Activated CD8-positive, alpha-beta T cell treated with anti-CD3 and anti-CD28 coated beads for 36 hours (primary cell): ENCODE measurements at regions not wholly inside any gene's neighbourhood (a gene's known extent, or its start where the extent isn't known, plus 50 kb on each side); places are given as distances from the start of the nearest gene placed in this dataset.

Source experiments
- ATAC-seq: fragments of 200-7000 bp; cut with Tn5 transposase; one replicate; pipeline ENCODE4 v1.10.0; 2021; ENCODE audit warnings: mild to moderate bottlenecking, moderate library complexity
- CTCF ChIA-PET: fragments of 350-600 bp; sonication (Branson Sonifier 250); formaldehyde crosslinking; loops from one replicate; lab custom pipeline; 2021; ENCODE audit warnings: antibody characterized with exemption; lab: Charles Lee
- POLR2A ChIA-PET: fragments of 350-600 bp; sonication (Branson Sonifier 250); formaldehyde crosslinking; loops from one replicate; lab custom pipeline; 2021; ENCODE audit warnings: antibody characterized with exemption; lab: Charles Lee
- DNase-seq: peaks from one replicate; pipeline ENCODE4 v3.0.0-alpha.2; 2020
- H3K27ac Mint-ChIP-seq: one replicate; pipeline ENCODE4 v1.8.0; 2021; ENCODE audit warnings: mild to moderate bottlenecking, mixed read lengths
- H3K27me3 Mint-ChIP-seq: one replicate; pipeline ENCODE4 v1.8.0; 2021; ENCODE audit warnings: mixed read lengths
- H3K36me3 Mint-ChIP-seq: one replicate; pipeline ENCODE4 v1.8.0; 2021; ENCODE audit warnings: low read depth, mixed read lengths
- H3K4me1 Mint-ChIP-seq: one replicate; pipeline ENCODE4 v1.8.0; 2021; ENCODE audit warnings: low read depth, mixed read lengths
- H3K4me3 Mint-ChIP-seq: one replicate; pipeline ENCODE4 v1.8.0; 2021; ENCODE audit warnings: mild to moderate bottlenecking, moderate library complexity, mixed read lengths
- H3K9me3 Mint-ChIP-seq: one replicate; pipeline ENCODE4 v1.8.0; 2021; ENCODE audit warnings: mixed read lengths
- intact Hi-C: fragments of 100-400 bp; cut with micrococcal nuclease; formaldehyde crosslinking; loops from one replicate; pipeline ENCODE4 v1.10.0; 2022
- TF ChIP-seq, protein P1 (sequence below): fragments of 200-600 bp; IDR thresholded peaks from one replicate; pipeline ENCODE4 v1.8.0; 2022; ENCODE audit warnings: antibody characterized with exemption, mild to moderate bottlenecking

DNA sequence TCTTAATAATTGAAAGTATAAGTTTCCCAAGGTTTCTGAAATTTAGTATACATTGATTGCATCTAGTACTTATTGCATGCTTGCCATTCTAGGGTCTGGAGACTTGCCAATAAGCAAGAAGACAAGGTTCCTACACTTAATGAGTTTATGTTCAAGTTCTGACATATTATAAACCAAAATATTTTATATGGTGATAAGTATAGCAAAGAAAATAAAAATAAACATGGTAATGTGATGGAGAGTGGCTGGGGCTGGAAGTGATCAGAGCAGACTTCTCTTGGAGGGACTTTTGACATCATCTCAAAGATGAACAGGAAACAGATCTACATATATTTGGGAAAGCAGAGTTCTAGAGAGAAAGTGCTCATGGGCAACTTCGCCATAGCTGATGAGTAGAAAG is 119.5 kb upstream of the EPHA4 start:
- TF ChIP-seq, protein P1, sequence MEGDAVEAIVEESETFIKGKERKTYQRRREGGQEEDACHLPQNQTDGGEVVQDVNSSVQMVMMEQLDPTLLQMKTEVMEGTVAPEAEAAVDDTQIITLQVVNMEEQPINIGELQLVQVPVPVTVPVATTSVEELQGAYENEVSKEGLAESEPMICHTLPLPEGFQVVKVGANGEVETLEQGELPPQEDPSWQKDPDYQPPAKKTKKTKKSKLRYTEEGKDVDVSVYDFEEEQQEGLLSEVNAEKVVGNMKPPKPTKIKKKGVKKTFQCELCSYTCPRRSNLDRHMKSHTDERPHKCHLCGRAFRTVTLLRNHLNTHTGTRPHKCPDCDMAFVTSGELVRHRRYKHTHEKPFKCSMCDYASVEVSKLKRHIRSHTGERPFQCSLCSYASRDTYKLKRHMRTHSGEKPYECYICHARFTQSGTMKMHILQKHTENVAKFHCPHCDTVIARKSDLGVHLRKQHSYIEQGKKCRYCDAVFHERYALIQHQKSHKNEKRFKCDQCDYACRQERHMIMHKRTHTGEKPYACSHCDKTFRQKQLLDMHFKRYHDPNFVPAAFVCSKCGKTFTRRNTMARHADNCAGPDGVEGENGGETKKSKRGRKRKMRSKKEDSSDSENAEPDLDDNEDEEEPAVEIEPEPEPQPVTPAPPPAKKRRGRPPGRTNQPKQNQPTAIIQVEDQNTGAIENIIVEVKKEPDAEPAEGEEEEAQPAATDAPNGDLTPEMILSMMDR: no peak
- no peak for ATAC-seq

DNA sequence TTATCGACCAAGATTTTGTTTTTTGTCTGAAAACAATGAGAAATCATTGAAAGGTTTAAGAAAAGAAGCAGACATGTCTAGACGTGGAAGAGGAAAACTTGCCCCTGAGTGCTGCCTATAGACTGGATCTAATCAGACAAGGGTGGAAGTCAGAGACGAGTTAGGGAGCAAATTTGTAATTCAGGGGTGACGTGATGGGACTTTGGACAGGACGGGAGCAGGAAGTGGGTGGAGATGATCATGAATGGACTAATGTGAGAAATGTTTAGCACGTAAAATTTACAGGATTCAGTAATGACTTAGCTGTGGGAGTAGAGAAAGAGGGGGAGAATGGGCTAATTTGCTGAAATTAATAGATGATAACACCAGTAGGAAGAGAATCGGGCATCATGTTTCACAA is 117.0 kb upstream of the EPHA4 start:
- DNase-seq (no peak), ATAC-seq (no peak)
- ChIA-PET POLR2A (no interaction called here), CTCF (no interaction called here)
- no peak overlapping the region for H3K27ac Mint-ChIP-seq
- no peaks in the 10 kb centered on the region for H3K27me3 Mint-ChIP-seq
- TF ChIP-seq, protein P1: no peak
- no peaks in the 10 kb centered on the region for H3K9me3 Mint-ChIP-seq
- no peaks in the 10 kb centered on the region for H3K4me1 Mint-ChIP-seq
- no peak overlapping the region for H3K4me3 Mint-ChIP-seq
- H3K36me3 Mint-ChIP-seq: no peaks in the 10 kb centered on the region
- intact Hi-C loops: no loop called here

More for the DNA sequence above, 119.5 kb upstream of the EPHA4 start:
- no peak for DNase-seq
- no peaks in the 10 kb centered on the region for H3K27me3 Mint-ChIP-seq
- intact Hi-C loops: no loop called here
- H3K36me3 Mint-ChIP-seq: no peaks in the 10 kb centered on the region
- POLR2A ChIA-PET: no interaction called here
- no peaks in the 10 kb centered on the region for H3K4me1 Mint-ChIP-seq
- H3K9me3 Mint-ChIP-seq: no peaks in the 10 kb centered on the region
- H3K27ac Mint-ChIP-seq: no peak overlapping the region
- CTCF ChIA-PET: no interaction called here
- no peak overlapping the region for H3K4me3 Mint-ChIP-seq

DNA sequence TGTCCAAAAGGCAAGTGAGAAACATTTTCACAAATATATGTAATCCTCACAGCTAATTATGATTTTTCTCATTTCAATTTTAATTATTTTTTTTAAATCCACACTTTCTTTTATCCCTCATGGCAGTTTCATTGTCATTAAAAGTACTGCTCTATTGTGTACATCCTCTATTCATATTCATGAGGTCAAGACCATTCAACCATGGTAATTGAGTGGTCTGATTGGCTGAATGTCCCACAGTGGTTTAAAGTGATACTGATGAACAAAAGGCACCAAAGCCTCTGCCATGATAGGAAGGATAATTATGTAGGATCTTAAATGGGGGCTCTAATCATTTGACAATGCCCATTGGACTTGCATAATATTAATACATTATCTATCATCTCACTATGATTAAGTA is 108.4 kb upstream of the EPHA4 start:
- intact Hi-C loops: no loop called here
- ATAC-seq (no peak), DNase-seq (no peak)
- Mint-ChIP-seq H3K9me3 (no peaks in the 10 kb centered on the region), H3K27me3 (peaks cover 6% of the 10 kb centered on the region), H3K4me3 (no peak overlapping the region), H3K27ac (no peak overlapping the region), H3K36me3 (no peaks in the 10 kb centered on the region), H3K4me1 (no peaks in the 10 kb centered on the region)
- TF ChIP-seq, protein P1: no peak
- ChIA-PET CTCF (no interaction called here), POLR2A (no interaction called here)

DNA sequence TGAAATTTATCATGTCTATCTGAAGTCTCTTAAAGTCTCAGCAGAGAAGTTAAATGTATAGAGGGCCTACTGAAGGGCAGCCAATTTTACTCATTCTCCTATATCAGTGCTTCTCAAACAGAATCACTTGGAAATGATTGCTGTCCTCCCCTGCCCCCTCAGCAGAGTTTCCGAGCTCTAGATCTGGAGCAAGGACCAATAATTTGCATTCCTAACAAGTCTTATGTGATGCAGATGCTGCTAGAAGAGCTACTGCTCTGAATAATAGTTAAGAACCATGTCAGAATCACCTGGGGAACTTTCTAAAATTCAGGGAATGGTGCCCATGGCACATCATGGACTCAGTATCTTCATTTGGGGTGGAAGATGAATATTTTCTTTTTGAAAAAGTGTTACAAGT is 105.6 kb upstream of the EPHA4 start:
- ATAC-seq (no peak), DNase-seq (no peak)
- Mint-ChIP-seq H3K9me3 (no peaks in the 10 kb centered on the region), H3K36me3 (no peaks in the 10 kb centered on the region), H3K4me1 (no peaks in the 10 kb centered on the region), H3K27me3 (peaks cover 1% of the 10 kb centered on the region), H3K4me3 (no peak overlapping the region), H3K27ac (no peak overlapping the region)
- ChIA-PET CTCF (no interaction called here), POLR2A (no interaction called here)
- intact Hi-C loops: no loop called here
- TF ChIP-seq, protein P1: no peak

DNA sequence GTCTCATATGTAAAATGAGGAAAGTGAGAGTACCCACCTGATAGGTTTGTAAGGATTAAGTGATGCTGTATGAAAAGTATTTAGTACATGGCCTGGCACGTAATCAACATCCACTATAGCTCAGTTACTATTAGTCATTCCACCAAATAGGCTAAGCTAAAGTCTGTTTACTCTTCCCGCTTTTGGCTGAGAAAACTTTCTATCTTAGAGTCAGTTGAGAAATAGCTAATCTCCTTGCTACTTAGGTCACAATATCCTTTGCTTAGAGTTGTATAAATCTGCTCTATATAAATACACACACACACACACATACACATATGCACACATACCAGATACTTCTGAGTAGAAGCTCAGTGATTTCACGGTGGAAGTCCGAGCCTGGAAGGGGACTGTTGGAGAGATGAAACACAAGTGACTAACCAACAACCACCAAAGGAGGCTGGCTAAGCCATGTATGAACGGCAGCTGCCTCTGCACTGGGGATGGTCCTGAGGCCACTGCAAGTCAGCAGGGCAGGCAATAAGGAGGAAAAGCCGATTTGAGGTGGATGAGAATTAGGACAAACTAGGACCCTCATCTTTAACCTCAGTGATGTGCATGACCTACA is 104.6 kb upstream of the EPHA4 start:
- TF ChIP-seq, protein P1: no peak
- Mint-ChIP-seq H3K36me3 (no peaks in the 10 kb centered on the region), H3K4me3 (no peak overlapping the region), H3K27me3 (peaks cover 1% of the 10 kb centered on the region), H3K27ac (no peak overlapping the region), H3K4me1 (no peaks in the 10 kb centered on the region), H3K9me3 (no peaks in the 10 kb centered on the region)
- POLR2A ChIA-PET: no interaction called here
- CTCF ChIA-PET: no interaction called here
- no peak for DNase-seq
- intact Hi-C loops: no loop called here
- no peak for ATAC-seq
